K562 (cell line): ENCODE measurements at regions not wholly inside any gene's neighbourhood (a gene's known extent, or its start where the extent isn't known, plus 50 kb on each side); places are given as distances from the start of the nearest gene placed in this dataset.
A peak's percentile ranks its signal among the peaks of the same experiment; 100 is the strongest.

Source experiments
- CTCFL ChIP-seq: IDR thresholded peaks from 2 replicates; pipeline ENCODE4 v1.6.1; 2011; ENCODE audit warnings: borderline replicate concordance, low read depth, mild to moderate bottlenecking, moderate library complexity, low read length; ENCODE audit not compliant: insufficient read depth, poor library complexity, severe bottlenecking
- DPF2 ChIP-seq: fragments of 450-650 bp; IDR thresholded peaks from 2 replicates; pipeline ENCODE4 v1.6.1; 2016
- EGR1 ChIP-seq: fragments of 450-650 bp; conservative IDR thresholded peaks from 2 replicates; pipeline ENCODE4 v1.6.1; 2017; ENCODE audit warnings: mild to moderate bottlenecking
- FOXP1 ChIP-seq: sonication (generic); formaldehyde crosslinking; IDR thresholded peaks from 2 replicates; pipeline ENCODE4 v1.8.0; 2022; ENCODE audit warnings: mild to moderate bottlenecking, missing genetic modification reagents
- KDM1A ChIP-seq, 2 experiments: fragments of 450-650 bp; IDR thresholded peaks; 2 replicates each; pipeline ENCODE4 v1.6.1; 2016; ENCODE audit warnings: mild to moderate bottlenecking in 2 of 2
- MAFF ChIP-seq: IDR thresholded peaks from 2 replicates; pipeline ENCODE4 v1.6.1; 2012; ENCODE audit warnings: low read length, improper control_type of control experiment
- POU5F1 ChIP-seq: fragments of 150-350 bp; IDR thresholded peaks from 2 replicates; pipeline ENCODE4 v1.6.1; 2014; ENCODE audit warnings: borderline replicate concordance, low read length, low read depth, mild to moderate bottlenecking; ENCODE audit not compliant: partially characterized antibody
- SAP30 ChIP-seq: fragments of 200-600 bp; sonication (generic); IDR thresholded peaks from 2 replicates; pipeline ENCODE4 v1.6.1; 2012; ENCODE audit warnings: borderline replicate concordance, low read depth, mild to moderate bottlenecking, moderate library complexity, low read length, control low read depth, inconsistent platforms; ENCODE audit not compliant: insufficient read depth, poor library complexity, severe bottlenecking
- XRCC5 ChIP-seq: fragments of 200-400 bp; formaldehyde crosslinking; IDR thresholded peaks from 2 replicates; pipeline ENCODE4 v1.6.1; 2017; ENCODE audit warnings: low read depth, mild to moderate bottlenecking, low read length
- ZNF263 ChIP-seq: sonication (generic); formaldehyde crosslinking; IDR thresholded peaks from 2 replicates; pipeline ENCODE4 v1.8.0; 2022; ENCODE audit warnings: mild to moderate bottlenecking, missing genetic modification reagents, borderline replicate concordance
- ZNF318 ChIP-seq, 2 experiments: fragments of 450-650 bp; IDR thresholded peaks; 2 replicates each; pipeline ENCODE4 v1.6.1; 2016; ENCODE audit warnings: mild to moderate bottlenecking in 2 of 2, borderline replicate concordance in 1 of 2, low read depth in 1 of 2, moderate library complexity in 1 of 2
- TF ChIP-seq, protein P1 (sequence below): fragments of 450-650 bp; IDR thresholded peaks from 2 replicates; pipeline ENCODE4 v1.7.1; 2018; ENCODE audit warnings: mild to moderate bottlenecking, low read depth; ENCODE audit not compliant: partially characterized antibody
- TF ChIP-seq, protein P2 (sequence below): fragments of 450-650 bp; formaldehyde crosslinking; IDR thresholded peaks from 2 replicates; pipeline ENCODE4 v1.4.0; 2020; ENCODE audit warnings: mild to moderate bottlenecking, moderate library complexity

DNA sequence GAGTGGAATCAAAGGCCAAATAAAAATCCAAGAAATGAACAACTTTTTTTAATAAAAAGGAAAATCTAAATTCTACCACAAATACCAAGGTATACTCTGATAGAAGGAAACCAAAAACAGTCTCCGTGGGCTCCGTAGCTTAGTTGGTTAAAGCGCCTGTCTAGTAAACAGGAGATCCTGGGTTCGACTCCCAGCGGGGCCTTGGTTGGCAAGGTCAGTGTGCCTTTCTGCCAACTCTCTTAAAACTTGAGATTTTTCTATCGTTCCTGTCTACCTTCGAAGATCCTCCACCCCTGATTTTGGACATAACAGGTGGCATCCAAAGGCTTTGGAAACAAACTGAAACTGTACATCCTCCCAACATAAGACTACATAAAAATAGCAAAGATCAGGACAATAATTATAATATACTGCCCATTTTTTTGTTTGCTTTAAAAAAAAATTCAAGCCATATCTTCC is 197.9 kb downstream of the TRIM27 start (continued):
- TF ChIP-seq ZNF318 (IDR thresholded peaks at IDR 0.05; ENCODE audit: borderline replicate concordance in 1 of 2, low read depth in 1 of 2) (no peak), KDM1A (IDR thresholded peaks at IDR 0.05) (peak; percentile 27 to 69; a peak in 3 of 4 replicates), MAFF (no peak; the same call in 1 of the 2 replicates), DPF2 (0 out of 2 replicates have a peak, but pooled peaks have one; percentile 13), EGR1 (no peak), FOXP1 (no peak), CTCFL (no peak), XRCC5 (peak; percentile 80; the same call in 1 of the 2 replicates), POU5F1 (no peak), ZNF263 (no peak), SAP30 (no peak)
- TF ChIP-seq, protein P1, sequence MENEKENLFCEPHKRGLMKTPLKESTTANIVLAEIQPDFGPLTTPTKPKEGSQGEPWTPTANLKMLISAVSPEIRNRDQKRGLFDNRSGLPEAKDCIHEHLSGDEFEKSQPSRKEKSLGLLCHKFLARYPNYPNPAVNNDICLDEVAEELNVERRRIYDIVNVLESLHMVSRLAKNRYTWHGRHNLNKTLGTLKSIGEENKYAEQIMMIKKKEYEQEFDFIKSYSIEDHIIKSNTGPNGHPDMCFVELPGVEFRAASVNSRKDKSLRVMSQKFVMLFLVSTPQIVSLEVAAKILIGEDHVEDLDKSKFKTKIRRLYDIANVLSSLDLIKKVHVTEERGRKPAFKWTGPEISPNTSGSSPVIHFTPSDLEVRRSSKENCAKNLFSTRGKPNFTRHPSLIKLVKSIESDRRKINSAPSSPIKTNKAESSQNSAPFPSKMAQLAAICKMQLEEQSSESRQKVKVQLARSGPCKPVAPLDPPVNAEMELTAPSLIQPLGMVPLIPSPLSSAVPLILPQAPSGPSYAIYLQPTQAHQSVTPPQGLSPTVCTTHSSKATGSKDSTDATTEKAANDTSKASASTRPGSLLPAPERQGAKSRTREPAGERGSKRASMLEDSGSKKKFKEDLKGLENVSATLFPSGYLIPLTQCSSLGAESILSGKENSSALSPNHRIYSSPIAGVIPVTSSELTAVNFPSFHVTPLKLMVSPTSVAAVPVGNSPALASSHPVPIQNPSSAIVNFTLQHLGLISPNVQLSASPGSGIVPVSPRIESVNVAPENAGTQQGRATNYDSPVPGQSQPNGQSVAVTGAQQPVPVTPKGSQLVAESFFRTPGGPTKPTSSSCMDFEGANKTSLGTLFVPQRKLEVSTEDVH = no peak
- TF ChIP-seq, protein P2, sequence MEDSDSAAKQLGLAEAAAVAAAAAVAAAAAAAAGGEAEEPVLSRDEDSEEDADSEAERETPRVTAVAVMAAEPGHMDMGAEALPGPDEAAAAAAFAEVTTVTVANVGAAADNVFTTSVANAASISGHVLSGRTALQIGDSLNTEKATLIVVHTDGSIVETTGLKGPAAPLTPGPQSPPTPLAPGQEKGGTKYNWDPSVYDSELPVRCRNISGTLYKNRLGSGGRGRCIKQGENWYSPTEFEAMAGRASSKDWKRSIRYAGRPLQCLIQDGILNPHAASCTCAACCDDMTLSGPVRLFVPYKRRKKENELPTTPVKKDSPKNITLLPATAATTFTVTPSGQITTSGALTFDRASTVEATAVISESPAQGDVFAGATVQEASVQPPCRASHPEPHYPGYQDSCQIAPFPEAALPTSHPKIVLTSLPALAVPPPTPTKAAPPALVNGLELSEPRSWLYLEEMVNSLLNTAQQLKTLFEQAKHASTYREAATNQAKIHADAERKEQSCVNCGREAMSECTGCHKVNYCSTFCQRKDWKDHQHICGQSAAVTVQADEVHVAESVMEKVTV (CRISPR knock-in tag) = no peak
